GM06990 (cell line): ENCODE measurements at regions not wholly inside any gene's neighbourhood (a gene's known extent, or its start where the extent isn't known, plus 50 kb on each side); places are given as distances from the start of the nearest gene placed in this dataset.

Source experiments
- DNase-seq: peaks from one replicate; pipeline ENCODE4 v3.0.0-alpha.2; 2011; ENCODE audit not compliant: insufficient read length; ENCODE audit errors: extremely low read depth
- H3K27me3 ChIP-seq: replicated peaks from 2 replicates; pipeline ENCODE4 v1.6.0; 2011; ENCODE audit warnings: low read length; ENCODE audit not compliant: control insufficient read depth, insufficient read depth
- H3K36me3 ChIP-seq: 2 replicates; pipeline ENCODE4 v1.5.1; 2011; ENCODE audit warnings: low read length; ENCODE audit not compliant: control insufficient read depth, insufficient read depth
- H3K4me3 ChIP-seq: replicated peaks from 2 replicates; pipeline ENCODE4 v1.5.1; 2011; ENCODE audit warnings: low read depth, mild to moderate bottlenecking, control low read depth, low read length
- CTCF ChIP-seq: IDR thresholded peaks from 2 replicates; pipeline ENCODE4 v1.5.1; 2011; ENCODE audit warnings: low read length, control low read depth, mild to moderate bottlenecking, inconsistent platforms; ENCODE audit not compliant: insufficient read depth, poor library complexity, severe bottlenecking

- H3K27me3 ChIP-seq, result no peaks in the 10 kb centered on the region
- no peak for TF ChIP-seq CTCF
- DNase-seq, result no peak
- no peak overlapping the region for H3K4me3 ChIP-seq
- no peaks in the 10 kb centered on the region for H3K36me3 ChIP-seq
These were observed 65.9 kb upstream of the OTOGL start for GRCh38 chr12:80033448-80033847.

DNA sequence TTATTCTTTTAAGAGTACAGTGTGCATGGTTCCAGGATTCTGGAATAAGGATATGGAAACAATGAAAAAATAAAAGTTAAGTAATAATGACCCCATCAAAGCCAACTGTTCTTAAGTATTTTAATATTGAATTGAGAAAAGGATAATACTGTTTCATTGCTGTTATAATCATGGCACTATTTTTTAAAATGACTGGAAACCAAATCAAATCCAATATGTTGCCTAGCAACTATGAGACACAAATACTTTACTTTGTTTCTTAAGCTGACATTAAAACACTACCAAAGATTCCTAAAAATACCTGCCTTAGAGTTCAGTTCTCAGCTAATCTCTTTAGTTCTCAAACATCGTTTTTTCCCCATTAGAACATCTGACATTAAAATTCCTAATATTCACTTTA is 66.4 kb upstream of the OTOGL start:
- no peaks in the 10 kb centered on the region for H3K27me3 ChIP-seq
- H3K36me3 ChIP-seq, result no peaks in the 10 kb centered on the region
- DNase-seq, result no peak
- TF ChIP-seq CTCF, result no peak
- no peak overlapping the region for H3K4me3 ChIP-seq

GRCh38 chr12:80031229-80031628 is 68.1 kb upstream of the OTOGL start:
- Histone ChIP-seq H3K36me3 (no peaks in the 10 kb centered on the region), H3K4me3 (no peak overlapping the region), H3K27me3 (no peaks in the 10 kb centered on the region)
- TF ChIP-seq CTCF, result no peak
- DNase-seq, result no peak

DNA sequence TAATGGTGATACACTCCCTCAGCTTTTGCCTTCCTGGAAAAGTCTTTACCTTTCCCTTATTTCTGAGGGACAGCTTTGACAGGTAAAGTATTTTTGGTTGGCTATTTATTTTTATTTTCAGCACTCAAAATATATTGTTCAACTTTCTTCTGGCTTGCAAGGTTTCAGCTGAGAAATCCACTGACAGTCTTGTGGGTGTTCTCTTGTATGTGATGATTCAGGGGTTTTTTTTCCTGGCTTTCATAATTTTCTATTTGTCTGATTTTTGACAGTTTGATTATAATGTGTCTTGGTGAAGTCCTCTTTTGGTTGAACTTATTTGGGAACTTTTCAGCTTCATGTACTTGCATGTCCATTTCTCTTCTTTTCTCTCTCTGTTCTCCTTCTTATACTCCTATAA is 73.7 kb upstream of the OTOGL start:
- no peak for TF ChIP-seq CTCF
- H3K4me3 ChIP-seq, result no peak overlapping the region
- DNase-seq, result no peak
- no peaks in the 10 kb centered on the region for H3K36me3 ChIP-seq
- no peaks in the 10 kb centered on the region for H3K27me3 ChIP-seq

GRCh38 chr12:80019691-80020090 is 79.6 kb upstream of the OTOGL start:
- Histone ChIP-seq H3K27me3 (no peaks in the 10 kb centered on the region), H3K4me3 (no peak overlapping the region), H3K36me3 (no peaks in the 10 kb centered on the region)
- TF ChIP-seq CTCF, result no peak
- no peak for DNase-seq

GRCh38 chr12:80018119-80018518 is 81.2 kb upstream of the OTOGL start:
- DNase-seq, result no peak
- TF ChIP-seq CTCF, result no peak
- Histone ChIP-seq H3K36me3 (no peaks in the 10 kb centered on the region), H3K27me3 (no peaks in the 10 kb centered on the region), H3K4me3 (no peak overlapping the region)
